ENCODE measurements at regions not wholly inside any gene's neighbourhood (a gene's known extent, or its start where the extent isn't known, plus 50 kb on each side); places are given as distances from the start of the nearest gene placed in this dataset.
"Not testable (repeated sequence)": the region's sequence is repeated elsewhere in the genome, so short reads cannot be mapped to it uniquely, and the experiment has no call there.

GRCh38 chr11:42890773-42891172 lies 421.0 kb upstream of the API5 start:
- Histone ChIP-seq H3K36me3 (ENCODE audit: insufficient read depth, low read length) (no peaks in the 10 kb centered on the region), H3K9me3 (ENCODE audit: control insufficient read depth, insufficient read depth, low read length) (no peaks in the 10 kb centered on the region), H3K9ac (ENCODE audit: low read depth, low read length) (no peak overlapping the region), H3K4me1 (ENCODE audit: insufficient read depth, low read length) (no peaks in the 10 kb centered on the region)

- no peaks in the 10 kb centered on the region for H3K9me3 ChIP-seq (ENCODE audit: control insufficient read depth, insufficient read depth, low read length)
- no peaks in the 10 kb centered on the region for H3K36me3 ChIP-seq (ENCODE audit: insufficient read depth, low read length)
- no peak overlapping the region for H3K9ac ChIP-seq (ENCODE audit: low read depth, low read length)
- no peaks in the 10 kb centered on the region for H3K4me1 ChIP-seq (ENCODE audit: insufficient read depth, low read length)
Measured at GRCh38 chr11:42901084-42901483, 410.7 kb upstream of the API5 start.

- Histone ChIP-seq H3K4me1 (ENCODE audit: insufficient read depth, low read length) (no peaks in the 10 kb centered on the region), H3K9ac (ENCODE audit: low read depth, low read length) (no peak overlapping the region), H3K9me3 (ENCODE audit: control insufficient read depth, insufficient read depth, low read length) (no peaks in the 10 kb centered on the region; the same call in 1 of the 2 replicates), H3K36me3 (ENCODE audit: insufficient read depth, low read length) (no peaks in the 10 kb centered on the region)
Measured at GRCh38 chr11:42906226-42906625, 405.6 kb upstream of the API5 start.

- no peaks in the 10 kb centered on the region for H3K4me1 ChIP-seq (ENCODE audit: insufficient read depth, low read length)
- no peak overlapping the region for H3K9ac ChIP-seq (ENCODE audit: low read depth, low read length)
- H3K36me3 ChIP-seq (ENCODE audit: insufficient read depth, low read length), result no peaks in the 10 kb centered on the region
- H3K9me3 ChIP-seq (ENCODE audit: control insufficient read depth, insufficient read depth, low read length), result no peaks in the 10 kb centered on the region; the same call in 1 of the 2 replicates
Measured at GRCh38 chr11:42913731-42914130, 398.1 kb upstream of the API5 start.

- Histone ChIP-seq H3K36me3 (ENCODE audit: insufficient read depth, low read length) (no peaks in the 10 kb centered on the region), H3K4me1 (ENCODE audit: insufficient read depth, low read length) (no peaks in the 10 kb centered on the region), H3K9ac (ENCODE audit: low read depth, low read length) (no peak overlapping the region), H3K9me3 (ENCODE audit: control insufficient read depth, insufficient read depth, low read length) (no peaks in the 10 kb centered on the region)
Measured at GRCh38 chr11:42923651-42924050, 388.1 kb upstream of the API5 start.

- H3K4me1 ChIP-seq (ENCODE audit: insufficient read depth, low read length), result no peaks in the 10 kb centered on the region
- H3K9ac ChIP-seq (ENCODE audit: low read depth, low read length), result no peak overlapping the region
- H3K36me3 ChIP-seq (ENCODE audit: insufficient read depth, low read length), result no peaks in the 10 kb centered on the region
- H3K9me3 ChIP-seq (ENCODE audit: control insufficient read depth, insufficient read depth, low read length), result no peaks in the 10 kb centered on the region
Measured at GRCh38 chr11:42925916-42926315, 385.9 kb upstream of the API5 start.

GRCh38 chr11:42947405-42947804 lies 364.4 kb upstream of the API5 start:
- no peak overlapping the region for H3K9ac ChIP-seq (ENCODE audit: low read depth, low read length)
- no peaks in the 10 kb centered on the region for H3K4me1 ChIP-seq (ENCODE audit: insufficient read depth, low read length)
- H3K36me3 ChIP-seq (ENCODE audit: insufficient read depth, low read length), result no peaks in the 10 kb centered on the region
- H3K9me3 ChIP-seq (ENCODE audit: control insufficient read depth, insufficient read depth, low read length), result peaks cover 2% of the 10 kb centered on the region; the same call in 1 of the 2 replicates

GRCh38 chr11:42949738-42950376 lies 361.9 kb upstream of the API5 start:
- H3K4me1 ChIP-seq (ENCODE audit: insufficient read depth, low read length); H3K9me3 ChIP-seq (ENCODE audit: control insufficient read depth, insufficient read depth, low read length); H3K36me3 ChIP-seq (ENCODE audit: insufficient read depth, low read length); H3K9ac ChIP-seq (ENCODE audit: low read depth, low read length): not testable (repeated sequence)

GRCh38 chr11:42951266-42951665 lies 360.5 kb upstream of the API5 start:
- Histone ChIP-seq H3K4me1 (ENCODE audit: insufficient read depth, low read length) (no peaks in the 10 kb centered on the region), H3K36me3 (ENCODE audit: insufficient read depth, low read length) (no peaks in the 10 kb centered on the region), H3K9ac (ENCODE audit: low read depth, low read length) (no peak overlapping the region), H3K9me3 (ENCODE audit: control insufficient read depth, insufficient read depth, low read length) (peaks cover 2% of the 10 kb centered on the region; the same call in 1 of the 2 replicates)

- no peaks in the 10 kb centered on the region for H3K36me3 ChIP-seq (ENCODE audit: insufficient read depth, low read length)
- no peak overlapping the region for H3K9ac ChIP-seq (ENCODE audit: low read depth, low read length)
- no peaks in the 10 kb centered on the region for H3K9me3 ChIP-seq (ENCODE audit: control insufficient read depth, insufficient read depth, low read length)
- H3K4me1 ChIP-seq (ENCODE audit: insufficient read depth, low read length), result no peaks in the 10 kb centered on the region
Measured at GRCh38 chr11:42957831-42958230, 354.0 kb upstream of the API5 start.

- no peaks in the 10 kb centered on the region for H3K4me1 ChIP-seq (ENCODE audit: insufficient read depth, low read length)
- no peaks in the 10 kb centered on the region for H3K9me3 ChIP-seq (ENCODE audit: control insufficient read depth, insufficient read depth, low read length)
- H3K36me3 ChIP-seq (ENCODE audit: insufficient read depth, low read length), result no peaks in the 10 kb centered on the region
- no peak overlapping the region for H3K9ac ChIP-seq (ENCODE audit: low read depth, low read length)
Measured at GRCh38 chr11:42958635-42959034, 353.2 kb upstream of the API5 start.

- Histone ChIP-seq H3K4me1 (ENCODE audit: insufficient read depth, low read length) (no peaks in the 10 kb centered on the region), H3K9ac (ENCODE audit: low read depth, low read length) (no peak overlapping the region), H3K36me3 (ENCODE audit: insufficient read depth, low read length) (no peaks in the 10 kb centered on the region), H3K9me3 (ENCODE audit: control insufficient read depth, insufficient read depth, low read length) (no peaks in the 10 kb centered on the region)
Measured at GRCh38 chr11:42960521-42961088, 351.2 kb upstream of the API5 start.

- H3K36me3 ChIP-seq (ENCODE audit: insufficient read depth, low read length), result no peaks in the 10 kb centered on the region
- H3K9me3 ChIP-seq (ENCODE audit: control insufficient read depth, insufficient read depth, low read length), result no peaks in the 10 kb centered on the region
- no peak overlapping the region for H3K9ac ChIP-seq (ENCODE audit: low read depth, low read length)
- no peaks in the 10 kb centered on the region for H3K4me1 ChIP-seq (ENCODE audit: insufficient read depth, low read length)
Measured at GRCh38 chr11:42967653-42968052, 344.1 kb upstream of the API5 start.

- Histone ChIP-seq H3K4me1 (ENCODE audit: insufficient read depth, low read length) (peaks cover 3% of the 10 kb centered on the region; the same call in 1 of the 2 replicates), H3K36me3 (ENCODE audit: insufficient read depth, low read length) (no peaks in the 10 kb centered on the region), H3K9ac (ENCODE audit: low read depth, low read length) (no peak overlapping the region), H3K9me3 (ENCODE audit: control insufficient read depth, insufficient read depth, low read length) (no peaks in the 10 kb centered on the region)
Measured at GRCh38 chr11:42972741-42973140, 339.1 kb upstream of the API5 start.

GRCh38 chr11:42974510-42975179 lies 337.2 kb upstream of the API5 start:
- Histone ChIP-seq H3K9me3 (ENCODE audit: control insufficient read depth, insufficient read depth, low read length) (no peaks in the 10 kb centered on the region), H3K4me1 (ENCODE audit: insufficient read depth, low read length) (peaks cover 3% of the 10 kb centered on the region; the same call in 1 of the 2 replicates), H3K9ac (ENCODE audit: low read depth, low read length) (no peak overlapping the region), H3K36me3 (ENCODE audit: insufficient read depth, low read length) (no peaks in the 10 kb centered on the region)
